HCT116 (cell line): ENCODE measurements at regions not wholly inside any gene's neighbourhood (a gene's known extent, or its start where the extent isn't known, plus 50 kb on each side); places are given as distances from the start of the nearest gene placed in this dataset.

Experiments
- ATAC-seq: fragments of 200-7000 bp; cut with Tn5 transposase; 2 replicates; pipeline ENCODE4 v1.9.1; 2020; ENCODE audit warnings: mild to moderate bottlenecking, moderate library complexity
- BruUV-seq: library from RNA; stranded (reverse); fragments of 400-500 nt; replicated peaks from 2 replicates; lab custom pipeline; 2021; lab: Mats Ljungman, UMichigan
- CTCF ChIA-PET: fragments of 300-600 bp; sonication (Branson Sonifier 250); formaldehyde crosslinking; loops from one replicate; lab custom pipeline; 2021; ENCODE audit warnings: antibody characterized with exemption; lab: Charles Lee
- POLR2A ChIA-PET: fragments of 300-600, 350-600 bp; sonication (Branson Sonifier 250); formaldehyde crosslinking; loops from one replicate; lab custom pipeline; 2021; ENCODE audit warnings: antibody characterized with exemption; lab: Charles Lee
- RAD21 ChIA-PET, 2 experiments: fragments of 300-600 bp; sonication (Branson Sonifier 250); formaldehyde crosslinking; loops; one replicate each; lab custom pipeline; 2023; ENCODE audit warnings: low total read pairs in 2 of 2; ENCODE audit not compliant: uncharacterized antibody in 2 of 2, unreplicated experiment in 2 of 2, low non-redundant PET in 1 of 2; lab: Charles Lee
- DNase-seq: peaks from one replicate; pipeline ENCODE4 v3.0.0-alpha.2; 2010; ENCODE audit warnings: low read depth, low spot score
- H2AFZ ChIP-seq: fragments of 200-600 bp; shearing (Covaris generic), sonication (generic); 2 replicates; pipeline ENCODE4 v1.6.1; 2017; ENCODE audit warnings: low read depth, mixed run types, mixed read lengths, antibody characterized with exemption, low read length; ENCODE audit not compliant: poor library complexity, severe bottlenecking
- H3K27ac ChIP-seq: 2 replicates; pipeline ENCODE4 v1.5.1; 2012; ENCODE audit warnings: low read depth, low read length
- H3K27me3 ChIP-seq: fragments of 200-600 bp; sonication (generic); 2 replicates; pipeline ENCODE4 v1.6.1; 2016; ENCODE audit warnings: mixed run types, low read length, mixed read lengths; ENCODE audit not compliant: insufficient read depth
- H3K36me3 ChIP-seq, 2 experiments: fragments of 200-500 bp in 1 of 2; fragments of 200-600 bp in 1 of 2; sonication (Bioruptor generic) in 1 of 2; sonication (generic) in 1 of 2; 2 replicates each; pipeline versions ENCODE4 v1.5.1 to v1.6.1; 2014 to 2016; ENCODE audit warnings: low read length in 2 of 2, inconsistent platforms in 1 of 2, mixed read lengths in 1 of 2, mixed run types in 1 of 2; ENCODE audit not compliant: insufficient read depth in 2 of 2, control insufficient read depth in 1 of 2
- H3K4me1 ChIP-seq, 2 experiments: fragments of 200-600 bp in 1 of 2; sonication (generic) in 1 of 2; 2 replicates each; pipeline versions ENCODE4 v1.5.1 to v1.6.1; 2012 to 2017; ENCODE audit warnings: low read length in 2 of 2, inconsistent platforms in 1 of 2, mild to moderate bottlenecking in 1 of 2, mixed read lengths in 1 of 2, mixed run types in 1 of 2, moderate library complexity in 1 of 2; ENCODE audit not compliant: insufficient read depth in 2 of 2, control insufficient read depth in 1 of 2
- H3K4me2 ChIP-seq: fragments of 200-600 bp; sonication (generic); 2 replicates; pipeline ENCODE4 v1.6.1; 2017; ENCODE audit warnings: mixed run types, low read length, mixed read lengths
- H3K4me3 ChIP-seq, 2 experiments: fragments of 200-600 bp in 1 of 2; sonication (generic) in 1 of 2; replicated peaks in 1 of 2; 2 replicates each; pipeline ENCODE4 v1.5.1; 2011 to 2016; ENCODE audit warnings: low read length in 2 of 2, control low read depth in 1 of 2, low read depth in 1 of 2, mild to moderate bottlenecking in 1 of 2, mixed read lengths in 1 of 2, mixed run types in 1 of 2
- H3K79me2 ChIP-seq: fragments of 200-600 bp; sonication (generic); 2 replicates; pipeline ENCODE4 v1.6.1; 2017; ENCODE audit warnings: mild to moderate bottlenecking, mixed run types, low read length, moderate library complexity, mixed read lengths; ENCODE audit not compliant: insufficient read depth
- H3K9ac ChIP-seq: fragments of 200-600 bp; sonication (generic); 2 replicates; pipeline ENCODE4 v1.6.1; 2016; ENCODE audit warnings: low read length, mixed read lengths
- H3K9me2 ChIP-seq: fragments of 200-600 bp; sonication (generic), shearing (Covaris generic); 2 replicates; pipeline ENCODE4 v1.6.1; 2017; ENCODE audit warnings: mixed run types, mild to moderate bottlenecking, moderate library complexity; ENCODE audit not compliant: insufficient read depth
- H3K9me3 ChIP-seq, 2 experiments: fragments of 200-500 bp in 1 of 2; fragments of 200-600 bp in 1 of 2; sonication (Bioruptor generic) in 1 of 2; sonication (generic) in 1 of 2; 2 replicates each; pipeline ENCODE4 v1.6.1; 2014 to 2017; ENCODE audit warnings: low read length in 2 of 2, mixed read lengths in 2 of 2, inconsistent platforms in 1 of 2, low read depth in 1 of 2, mild to moderate bottlenecking in 1 of 2, mixed run types in 1 of 2, moderate library complexity in 1 of 2; ENCODE audit not compliant: control insufficient read depth in 1 of 2, insufficient read depth in 1 of 2
- H4K20me1 ChIP-seq: fragments of 200-600 bp; sonication (generic), shearing (Covaris generic); 2 replicates; pipeline ENCODE4 v1.6.1; 2017; ENCODE audit warnings: mixed run types, mild to moderate bottlenecking, moderate library complexity; ENCODE audit not compliant: insufficient read depth
- ATF3 ChIP-seq: IDR thresholded peaks from 2 replicates; pipeline ENCODE4 v1.6.1; 2012
- CBX3 ChIP-seq: IDR thresholded peaks from 2 replicates; pipeline ENCODE4 v1.6.1; 2012; ENCODE audit warnings: low read depth
- CEBPB ChIP-seq: IDR thresholded peaks from 2 replicates; pipeline ENCODE4 v1.6.1; 2012; ENCODE audit warnings: low read depth
- EGR1 ChIP-seq: IDR thresholded peaks from 2 replicates; pipeline ENCODE4 v1.6.1; 2012; ENCODE audit warnings: low read depth
- JUND ChIP-seq: IDR thresholded peaks from 2 replicates; pipeline ENCODE4 v1.6.1; 2012
- MAX ChIP-seq: IDR thresholded peaks from 2 replicates; pipeline ENCODE4 v1.6.1; 2012
- POLR2A ChIP-seq: IDR thresholded peaks from 2 replicates; pipeline ENCODE4 v1.7.0; 2011; ENCODE audit warnings: borderline replicate concordance; ENCODE audit not compliant: insufficient read depth, insufficient read length; ENCODE audit errors: extremely low read depth
- RAD21 ChIP-seq: IDR thresholded peaks from 2 replicates; pipeline ENCODE4 v1.6.1; 2012; ENCODE audit warnings: low read depth, mild to moderate bottlenecking
- REST ChIP-seq: IDR thresholded peaks from 2 replicates; pipeline ENCODE4 v1.6.1; 2012; ENCODE audit warnings: low read depth
- SRF ChIP-seq: IDR thresholded peaks from 2 replicates; pipeline ENCODE4 v1.6.1; 2012; ENCODE audit warnings: low read depth
- TCF7L2 ChIP-seq: IDR thresholded peaks from 2 replicates; pipeline ENCODE4 v1.7.0; 2011; ENCODE audit warnings: borderline replicate concordance, inconsistent platforms; ENCODE audit not compliant: insufficient read depth, insufficient read length; ENCODE audit errors: extremely low read depth
- intact Hi-C: fragments of 100-400 bp; cut with micrococcal nuclease; formaldehyde crosslinking; loops from 2 replicates; pipeline ENCODE4 v1.10.0; 2022

- no peaks in the 10 kb centered on the region for H3K79me2 ChIP-seq
- H3K9me3 ChIP-seq = peaks cover 0 to 11% of the 10 kb centered on the region in 2 experiments; a peak in 1 of 4 replicates
- ATAC-seq (no peak), DNase-seq (no peak)
- H3K27ac ChIP-seq = no peak overlapping the region
- H3K4me3 ChIP-seq = no peak overlapping the region
- H2AFZ ChIP-seq = no peak overlapping the region
- TF ChIP-seq REST (no peak), JUND (no peak), TCF7L2 (no peak), POLR2A (no peak), SRF (no peak), CEBPB (no peak), RAD21 (no peak), MAX (no peak), ATF3 (no peak), CBX3 (no peak), EGR1 (no peak)
- ChIA-PET RAD21 (no interaction called here), POLR2A (no interaction called here), CTCF (no interaction called here)
- H3K9ac ChIP-seq = no peak overlapping the region
- intact Hi-C loops = no loop called here
- no peaks in the 10 kb centered on the region for H3K4me1 ChIP-seq
- BruUV-seq = no TSS peak
- no peaks in the 10 kb centered on the region for H4K20me1 ChIP-seq
- no peaks in the 10 kb centered on the region for H3K9me2 ChIP-seq
- H3K27me3 ChIP-seq = no peaks in the 10 kb centered on the region
- H3K4me2 ChIP-seq = no peak overlapping the region
- no peaks in the 10 kb centered on the region for H3K36me3 ChIP-seq
Measured at GRCh38 chr2:34907812-34908211, 1308.7 kb upstream of the FAM98A start.
